ENCODE measurements at regions not wholly inside any gene's neighbourhood (a gene's known extent, or its start where the extent isn't known, plus 50 kb on each side); places are given as distances from the start of the nearest gene placed in this dataset.

DNA sequence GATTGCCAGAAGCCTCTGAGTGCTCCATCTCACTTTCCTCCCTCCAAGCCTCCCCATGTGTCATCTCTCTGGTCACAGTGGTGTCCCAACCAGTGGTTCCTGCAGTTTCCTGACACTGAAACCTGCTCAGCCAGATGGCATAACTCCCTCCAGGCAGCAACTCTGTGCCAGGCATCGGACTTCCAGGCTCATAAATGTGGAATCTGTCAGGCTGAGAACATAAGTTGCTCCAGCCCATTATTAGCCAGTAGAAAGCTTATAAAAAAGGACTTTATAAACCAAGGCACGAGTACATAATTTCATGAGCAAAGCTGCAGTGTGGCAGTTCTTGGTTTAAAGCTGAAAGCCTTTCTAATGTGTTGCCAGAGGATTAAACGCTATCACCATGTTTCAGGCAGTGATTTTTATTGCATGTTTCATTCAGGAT lies 194.3 kb downstream of the DACT1 start:
- no peak overlapping the region for H3K4me3 ChIP-seq (ENCODE audit: low read depth in 2 of 2, low read length in 1 of 2)
- H3K79me2 ChIP-seq (ENCODE audit: insufficient read depth): no peaks in the 10 kb centered on the region
- ChIA-PET POLR2A (no interaction called here), CTCF (interaction anchor here (0.9 to 1.1 kb wide), 3 partner anchors 9 to 19 kb away, joined by 3 read pairs; no protein-coding TSS in a partner anchor)
- H3K27me3 ChIP-seq (ENCODE audit: insufficient read depth): no peaks in the 10 kb centered on the region
- peaks cover 1% of the 10 kb centered on the region; the same call in 1 of the 2 replicates for H3K9me3 ChIP-seq
- no peaks in the 10 kb centered on the region for H3F3A ChIP-seq (replicated peaks; ENCODE audit: insufficient read depth)
- no peak overlapping the region for H3K4me2 ChIP-seq
- peak overlapping the region; percentile 66 for H2AFZ ChIP-seq (ENCODE audit: low read depth)
- no peaks in the 10 kb centered on the region for H4K20me1 ChIP-seq (ENCODE audit: insufficient read depth)
- peak; percentile 75 for DNase-seq
- H3K4me1 ChIP-seq (ENCODE audit: control insufficient read depth in 1 of 2, insufficient read depth in 2 of 2, low read depth in 1 of 2, low read length in 1 of 2): peaks cover 0 to 4% of the 10 kb centered on the region in 2 experiments; a peak in 1 of 4 replicates
- WGBS (ENCODE audit: low lambda C conversion rate): 11% methylated on average over 3 of the region's 3 CpGs
- TF ChIP-seq CHD2 (IDR thresholded peaks at IDR 0.05; ENCODE audit: low read length, partially characterized antibody) (peak; percentile 33), MXI1 (IDR thresholded peaks at IDR 0.05; ENCODE audit: low read depth, low read length) (peak; percentile 67; the same call in 1 of the 2 replicates), POLR2AphosphoS5 (IDR thresholded peaks at IDR 0.05; ENCODE audit: low read depth, low read length) (no peak), YY1 (IDR thresholded peaks at IDR 0.05; ENCODE audit: low read depth) (no peak), TCF12 (IDR thresholded peaks at IDR 0.05) (no peak), SMC3 (IDR thresholded peaks at IDR 0.05; ENCODE audit: low read depth, low read length) (peak; percentile 18; the same call in 1 of the 2 replicates), EP300 (IDR thresholded peaks at IDR 0.05; ENCODE audit: borderline replicate concordance in 1 of 2, low read depth in 1 of 2, low read length in 1 of 2) (peak in 1 of 2 experiments; percentile 49; a peak in 2 of 4 replicates)
- TF ChIP-seq, protein P1, sequence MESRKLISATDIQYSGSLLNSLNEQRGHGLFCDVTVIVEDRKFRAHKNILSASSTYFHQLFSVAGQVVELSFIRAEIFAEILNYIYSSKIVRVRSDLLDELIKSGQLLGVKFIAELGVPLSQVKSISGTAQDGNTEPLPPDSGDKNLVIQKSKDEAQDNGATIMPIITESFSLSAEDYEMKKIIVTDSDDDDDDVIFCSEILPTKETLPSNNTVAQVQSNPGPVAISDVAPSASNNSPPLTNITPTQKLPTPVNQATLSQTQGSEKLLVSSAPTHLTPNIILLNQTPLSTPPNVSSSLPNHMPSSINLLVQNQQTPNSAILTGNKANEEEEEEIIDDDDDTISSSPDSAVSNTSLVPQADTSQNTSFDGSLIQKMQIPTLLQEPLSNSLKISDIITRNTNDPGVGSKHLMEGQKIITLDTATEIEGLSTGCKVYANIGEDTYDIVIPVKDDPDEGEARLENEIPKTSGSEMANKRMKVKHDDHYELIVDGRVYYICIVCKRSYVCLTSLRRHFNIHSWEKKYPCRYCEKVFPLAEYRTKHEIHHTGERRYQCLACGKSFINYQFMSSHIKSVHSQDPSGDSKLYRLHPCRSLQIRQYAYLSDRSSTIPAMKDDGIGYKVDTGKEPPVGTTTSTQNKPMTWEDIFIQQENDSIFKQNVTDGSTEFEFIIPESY (IDR thresholded peaks at IDR 0.05; ENCODE audit: borderline replicate concordance, low read depth): no peak
- no peak overlapping the region for H3K9ac ChIP-seq
- H3K36me3 ChIP-seq (replicated peaks in 1 of 2; ENCODE audit: control insufficient read depth in 1 of 2, insufficient read depth in 2 of 2, low read length in 1 of 2): no peaks in the 10 kb centered on the region
- H3K9me2 ChIP-seq: no peaks in the 10 kb centered on the region
- no peak overlapping the region for H3K27ac ChIP-seq (ENCODE audit: low read depth in 2 of 2, low read length in 1 of 2)

DNA sequence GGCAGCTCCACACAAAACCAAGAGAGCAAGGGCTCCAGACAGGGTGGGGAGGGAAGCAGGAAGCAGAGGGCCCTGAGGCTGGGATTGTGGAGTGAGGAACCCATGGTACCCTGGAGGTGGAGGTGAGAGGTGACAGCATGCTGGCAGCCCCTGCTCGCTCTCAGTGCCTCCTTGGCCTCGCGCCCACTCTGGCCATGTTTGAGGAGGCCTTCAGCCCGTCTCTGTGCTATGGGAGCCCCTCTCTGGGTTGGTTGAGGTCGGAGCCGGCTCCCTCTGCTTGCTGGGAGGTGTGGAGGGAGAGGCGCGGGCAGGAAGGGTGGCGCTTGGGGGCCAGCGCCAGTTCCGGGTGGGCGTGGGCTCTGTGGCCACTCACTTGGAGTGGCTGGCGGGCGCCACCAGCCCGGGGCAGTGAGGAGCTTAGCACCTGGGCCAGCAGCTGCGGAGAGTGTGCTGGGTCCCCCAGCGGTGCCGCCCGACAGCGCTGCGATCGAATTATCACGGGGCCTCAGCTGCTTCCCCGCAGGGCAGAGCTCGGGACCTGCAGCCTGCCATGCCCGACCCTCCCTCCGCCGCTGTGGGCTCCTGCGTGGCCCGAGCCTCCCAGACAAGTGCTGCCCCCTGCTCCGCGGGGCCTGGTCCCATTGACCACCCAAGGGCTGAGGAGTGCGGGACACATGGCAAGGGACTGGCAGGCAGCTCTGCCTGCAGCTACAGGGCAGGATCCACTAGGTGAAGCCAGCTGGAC lies 196.0 kb downstream of the DACT1 start:
- POLR2A ChIA-PET: no interaction called here
- TF ChIP-seq, protein P2, sequence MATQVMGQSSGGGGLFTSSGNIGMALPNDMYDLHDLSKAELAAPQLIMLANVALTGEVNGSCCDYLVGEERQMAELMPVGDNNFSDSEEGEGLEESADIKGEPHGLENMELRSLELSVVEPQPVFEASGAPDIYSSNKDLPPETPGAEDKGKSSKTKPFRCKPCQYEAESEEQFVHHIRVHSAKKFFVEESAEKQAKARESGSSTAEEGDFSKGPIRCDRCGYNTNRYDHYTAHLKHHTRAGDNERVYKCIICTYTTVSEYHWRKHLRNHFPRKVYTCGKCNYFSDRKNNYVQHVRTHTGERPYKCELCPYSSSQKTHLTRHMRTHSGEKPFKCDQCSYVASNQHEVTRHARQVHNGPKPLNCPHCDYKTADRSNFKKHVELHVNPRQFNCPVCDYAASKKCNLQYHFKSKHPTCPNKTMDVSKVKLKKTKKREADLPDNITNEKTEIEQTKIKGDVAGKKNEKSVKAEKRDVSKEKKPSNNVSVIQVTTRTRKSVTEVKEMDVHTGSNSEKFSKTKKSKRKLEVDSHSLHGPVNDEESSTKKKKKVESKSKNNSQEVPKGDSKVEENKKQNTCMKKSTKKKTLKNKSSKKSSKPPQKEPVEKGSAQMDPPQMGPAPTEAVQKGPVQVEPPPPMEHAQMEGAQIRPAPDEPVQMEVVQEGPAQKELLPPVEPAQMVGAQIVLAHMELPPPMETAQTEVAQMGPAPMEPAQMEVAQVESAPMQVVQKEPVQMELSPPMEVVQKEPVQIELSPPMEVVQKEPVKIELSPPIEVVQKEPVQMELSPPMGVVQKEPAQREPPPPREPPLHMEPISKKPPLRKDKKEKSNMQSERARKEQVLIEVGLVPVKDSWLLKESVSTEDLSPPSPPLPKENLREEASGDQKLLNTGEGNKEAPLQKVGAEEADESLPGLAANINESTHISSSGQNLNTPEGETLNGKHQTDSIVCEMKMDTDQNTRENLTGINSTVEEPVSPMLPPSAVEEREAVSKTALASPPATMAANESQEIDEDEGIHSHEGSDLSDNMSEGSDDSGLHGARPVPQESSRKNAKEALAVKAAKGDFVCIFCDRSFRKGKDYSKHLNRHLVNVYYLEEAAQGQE (IDR thresholded peaks at IDR 0.05; ENCODE audit: low read depth, low read length): no peak
- TF ChIP-seq GABPA (IDR thresholded peaks at IDR 0.05; ENCODE audit: low read depth) (no peak), POLR2AphosphoS5 (IDR thresholded peaks at IDR 0.05; ENCODE audit: low read depth, low read length) (no peak), YY1 (IDR thresholded peaks at IDR 0.05; ENCODE audit: low read depth) (no peak), NFIC (IDR thresholded peaks at IDR 0.05; ENCODE audit: borderline replicate concordance) (no peak), FOXM1 (IDR thresholded peaks at IDR 0.05; ENCODE audit: low read depth) (no peak), RCOR1 (IDR thresholded peaks at IDR 0.05; ENCODE audit: low read length) (no peak), TEAD4 (IDR thresholded peaks at IDR 0.05; ENCODE audit: borderline replicate concordance, insufficient read depth) (no peak), EP300 (IDR thresholded peaks at IDR 0.05; ENCODE audit: borderline replicate concordance in 1 of 2, low read depth in 1 of 2, low read length in 1 of 2) (no peak), RXRA (IDR thresholded peaks at IDR 0.05; ENCODE audit: borderline replicate concordance, low read depth) (no peak), JUND (IDR thresholded peaks at IDR 0.05) (no peak), FOSL2 (IDR thresholded peaks at IDR 0.05; ENCODE audit: borderline replicate concordance, low read depth) (no peak), RAD21 (IDR thresholded peaks at IDR 0.05; ENCODE audit: low read length) (no peak), ELF1 (IDR thresholded peaks at IDR 0.05) (no peak), SMC3 (IDR thresholded peaks at IDR 0.05; ENCODE audit: low read depth, low read length) (no peak)
- TF ChIP-seq, protein P3, sequence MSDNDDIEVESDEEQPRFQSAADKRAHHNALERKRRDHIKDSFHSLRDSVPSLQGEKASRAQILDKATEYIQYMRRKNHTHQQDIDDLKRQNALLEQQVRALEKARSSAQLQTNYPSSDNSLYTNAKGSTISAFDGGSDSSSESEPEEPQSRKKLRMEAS (IDR thresholded peaks at IDR 0.05; ENCODE audit: low read depth): no peak
- TF ChIP-seq, protein P4, sequence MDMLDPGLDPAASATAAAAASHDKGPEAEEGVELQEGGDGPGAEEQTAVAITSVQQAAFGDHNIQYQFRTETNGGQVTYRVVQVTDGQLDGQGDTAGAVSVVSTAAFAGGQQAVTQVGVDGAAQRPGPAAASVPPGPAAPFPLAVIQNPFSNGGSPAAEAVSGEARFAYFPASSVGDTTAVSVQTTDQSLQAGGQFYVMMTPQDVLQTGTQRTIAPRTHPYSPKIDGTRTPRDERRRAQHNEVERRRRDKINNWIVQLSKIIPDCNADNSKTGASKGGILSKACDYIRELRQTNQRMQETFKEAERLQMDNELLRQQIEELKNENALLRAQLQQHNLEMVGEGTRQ (IDR thresholded peaks at IDR 0.05; ENCODE audit: borderline replicate concordance, low read depth, low read length): no peak

More for the DNA sequence above, 196.0 kb downstream of the DACT1 start:
- H3K9ac ChIP-seq: no peak overlapping the region
- no peaks in the 10 kb centered on the region for H3K79me2 ChIP-seq (ENCODE audit: insufficient read depth)
- H3K4me1 ChIP-seq (ENCODE audit: control insufficient read depth in 1 of 2, insufficient read depth in 2 of 2, low read depth in 1 of 2, low read length in 1 of 2): peaks cover 0 to 4% of the 10 kb centered on the region in 2 experiments; a peak in 1 of 4 replicates
- CTCF ChIA-PET: no interaction called here
- WGBS (ENCODE audit: low lambda C conversion rate): 90% methylated on average over 23 of the region's 33 CpGs
- H2AFZ ChIP-seq (ENCODE audit: low read depth): no peak overlapping the region
- H3K36me3 ChIP-seq (replicated peaks in 1 of 2; ENCODE audit: control insufficient read depth in 1 of 2, insufficient read depth in 2 of 2, low read length in 1 of 2): no peaks in the 10 kb centered on the region
- no peaks in the 10 kb centered on the region for H3K27me3 ChIP-seq (ENCODE audit: insufficient read depth)
- no peaks in the 10 kb centered on the region for H3K9me2 ChIP-seq
- H3F3A ChIP-seq (replicated peaks; ENCODE audit: insufficient read depth): no peaks in the 10 kb centered on the region
- H3K4me2 ChIP-seq: no peak overlapping the region
- H3K9me3 ChIP-seq: no peaks in the 10 kb centered on the region
- no peak overlapping the region for H3K27ac ChIP-seq (ENCODE audit: low read depth in 2 of 2, low read length in 1 of 2)
- H4K20me1 ChIP-seq (ENCODE audit: insufficient read depth): no peaks in the 10 kb centered on the region
- no peak overlapping the region for H3K4me3 ChIP-seq (ENCODE audit: low read depth in 2 of 2, low read length in 1 of 2)
- no peak for DNase-seq
